ENCODE measurements at regions not wholly inside any gene's neighbourhood (a gene's known extent, or its start where the extent isn't known, plus 50 kb on each side); places are given as distances from the start of the nearest gene placed in this dataset.

DNA sequence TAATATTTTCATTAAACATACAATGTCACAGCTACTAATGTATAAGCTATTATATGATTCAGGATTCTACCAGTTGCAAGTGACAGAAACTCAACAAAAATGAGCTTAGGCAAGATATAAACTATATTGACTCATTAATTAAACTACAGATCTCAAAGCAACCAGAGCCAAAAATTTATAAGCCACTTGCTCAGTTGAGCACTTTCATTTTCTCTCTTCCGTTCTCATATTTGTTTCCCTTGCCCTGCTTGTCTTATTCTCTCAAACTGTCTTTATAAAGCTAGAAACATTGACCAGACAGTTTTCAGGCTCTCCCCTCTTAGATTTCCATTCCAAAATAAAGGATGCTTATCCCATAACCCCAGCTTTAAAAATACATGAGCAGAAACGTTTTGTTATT is 60.2 kb upstream of the DGKB start:
- TF ChIP-seq POLR2AphosphoS5 (IDR thresholded peaks at IDR 0.05; ENCODE audit: borderline replicate concordance, low read depth, low read length) (no peak), EZH2 (IDR thresholded peaks at IDR 0.05) (no peak)

All from SK-N-MC (cell line).